Neural crest cell (in vitro differentiated cells): ENCODE measurements at regions not wholly inside any gene's neighbourhood (a gene's known extent, or its start where the extent isn't known, plus 50 kb on each side); places are given as distances from the start of the nearest gene placed in this dataset.

Source experiments
- DNase-seq: peaks from one replicate; pipeline ENCODE4 v3.0.0; 2021; ENCODE audit warnings: low read depth, mixed read lengths, low spot score
- H3K27ac Mint-ChIP-seq: one replicate; pipeline ENCODE4 v1.8.0; 2021; ENCODE audit warnings: mild to moderate bottlenecking, mixed read lengths; ENCODE audit not compliant: unreplicated experiment
- H3K27me3 Mint-ChIP-seq: 2 replicates; pipeline ENCODE4 v1.8.0; 2021; ENCODE audit warnings: low read depth, mild to moderate bottlenecking, mixed read lengths
- H3K36me3 Mint-ChIP-seq: 2 replicates; pipeline ENCODE4 v1.8.0; 2021; ENCODE audit warnings: low read depth, mild to moderate bottlenecking, mixed read lengths
- H3K4me1 Mint-ChIP-seq: 2 replicates; pipeline ENCODE4 v1.8.0; 2021; ENCODE audit warnings: mixed read lengths
- H3K4me3 Mint-ChIP-seq: one replicate; pipeline ENCODE4 v1.8.0; 2021; ENCODE audit warnings: mild to moderate bottlenecking, mixed read lengths
- H3K9me3 Mint-ChIP-seq: 2 replicates; pipeline ENCODE4 v1.8.0; 2021; ENCODE audit warnings: mixed read lengths
- CTCF ChIP-seq: fragments of 200-600 bp; sonication (generic); conservative IDR thresholded peaks from 2 replicates; pipeline ENCODE4 v1.5.0; 2021; ENCODE audit warnings: antibody characterized with exemption, mild to moderate bottlenecking

GRCh38 chr10:123449234-123449962 is 216.8 kb upstream of the GPR26 start:
- no peak for TF ChIP-seq CTCF
- Mint-ChIP-seq H3K4me1 (no peaks in the 10 kb centered on the region), H3K4me3 (no peak overlapping the region), H3K27ac (no peak overlapping the region), H3K27me3 (no peaks in the 10 kb centered on the region), H3K36me3 (no peaks in the 10 kb centered on the region), H3K9me3 (no peaks in the 10 kb centered on the region)
- no peak for DNase-seq

GRCh38 chr10:123450956-123451605 is 215.1 kb upstream of the GPR26 start:
- H3K9me3 Mint-ChIP-seq, result no peaks in the 10 kb centered on the region
- no peak overlapping the region for H3K27ac Mint-ChIP-seq
- no peaks in the 10 kb centered on the region for H3K36me3 Mint-ChIP-seq
- no peaks in the 10 kb centered on the region for H3K27me3 Mint-ChIP-seq
- no peak for DNase-seq
- no peak overlapping the region for H3K4me3 Mint-ChIP-seq
- no peaks in the 10 kb centered on the region for H3K4me1 Mint-ChIP-seq
- no peak for TF ChIP-seq CTCF

- Mint-ChIP-seq H3K4me1 (no peaks in the 10 kb centered on the region), H3K4me3 (no peak overlapping the region), H3K36me3 (no peaks in the 10 kb centered on the region), H3K27ac (no peak overlapping the region), H3K27me3 (no peaks in the 10 kb centered on the region), H3K9me3 (no peaks in the 10 kb centered on the region)
- TF ChIP-seq CTCF, result peak; percentile 26
- DNase-seq, result no peak
Observed at GRCh38 chr10:123451618-123452245, 214.4 kb upstream of the GPR26 start.

- no peak overlapping the region for H3K27ac Mint-ChIP-seq
- no peak overlapping the region for H3K4me3 Mint-ChIP-seq
- no peaks in the 10 kb centered on the region for H3K27me3 Mint-ChIP-seq
- no peak for TF ChIP-seq CTCF
- no peaks in the 10 kb centered on the region for H3K4me1 Mint-ChIP-seq
- DNase-seq, result no peak
- no peaks in the 10 kb centered on the region for H3K9me3 Mint-ChIP-seq
- no peaks in the 10 kb centered on the region for H3K36me3 Mint-ChIP-seq
Observed at GRCh38 chr10:123454987-123455386, 211.2 kb upstream of the GPR26 start.

- no peaks in the 10 kb centered on the region for H3K27me3 Mint-ChIP-seq
- H3K36me3 Mint-ChIP-seq, result no peaks in the 10 kb centered on the region
- no peak overlapping the region for H3K27ac Mint-ChIP-seq
- TF ChIP-seq CTCF, result no peak
- H3K9me3 Mint-ChIP-seq, result no peaks in the 10 kb centered on the region
- no peak overlapping the region for H3K4me3 Mint-ChIP-seq
- no peaks in the 10 kb centered on the region for H3K4me1 Mint-ChIP-seq
- DNase-seq, result no peak
Observed at GRCh38 chr10:123455861-123456260, 210.3 kb upstream of the GPR26 start.
